GM12878 (cell line): ENCODE measurements at regions not wholly inside any gene's neighbourhood (a gene's known extent, or its start where the extent isn't known, plus 50 kb on each side); places are given as distances from the start of the nearest gene placed in this dataset.
"Not testable (repeated sequence)": the region's sequence is repeated elsewhere in the genome, so short reads cannot be mapped to it uniquely, and the experiment has no call there.

Experiments used
- ATAC-seq: fragments of 200-7000 bp; cut with Tn5 transposase; 3 replicates; pipeline ENCODE4 v1.9.1; 2020; ENCODE audit warnings: mild to moderate bottlenecking, moderate library complexity
- BruUV-seq: library from RNA; stranded (reverse); fragments of 400-500 nt; replicated peaks from 2 replicates; lab custom pipeline; 2021; lab: Mats Ljungman, UMichigan
- CTCF ChIA-PET: fragments of 300-600 bp; sonication (Branson Sonifier 250); formaldehyde crosslinking; extraction: SDS; loops from one replicate; lab custom pipeline; 2021; ENCODE audit warnings: inconsistent platforms; lab: Yijun Ruan, JAX
- POLR2A ChIA-PET: fragments of 350-600 bp; formaldehyde crosslinking; extraction: SDS; loops from one replicate; lab custom pipeline; 2021; ENCODE audit warnings: inconsistent platforms; lab: Charles Lee
- RAD21 ChIA-PET: fragments of 300-600 bp; sonication (Branson Sonifier 250); formaldehyde crosslinking; loops from one replicate; lab custom pipeline; 2023; ENCODE audit warnings: antibody characterized with exemption; ENCODE audit not compliant: unreplicated experiment; lab: Charles Lee
- SMC1A ChIA-PET: fragments of 300-600 bp; sonication (Branson Sonifier 250); formaldehyde crosslinking; loops from one replicate; lab custom pipeline; 2023; ENCODE audit not compliant: unreplicated experiment, uncharacterized antibody; lab: Charles Lee
- DNase-seq: peaks from one replicate; pipeline ENCODE4 v3.0.0-alpha.2; 2011; ENCODE audit warnings: low read depth, low spot score
- FAIRE-seq: peaks from 3 replicates; lab custom pipeline; 2011; peaks lifted over from hg19 to GRCh38; lab: Jason Lieb, UNC
- H2AFZ ChIP-seq: 2 replicates; pipeline ENCODE4 v1.6.0; 2011; ENCODE audit warnings: low read depth, low read length, control low read depth; ENCODE audit not compliant: control insufficient read depth
- H3K27ac ChIP-seq: 2 replicates; pipeline ENCODE4 v1.5.1; 2011; ENCODE audit warnings: control low read depth; ENCODE audit not compliant: control insufficient read depth, insufficient read depth
- H3K27me3 ChIP-seq, 2 experiments: replicated peaks in 1 of 2; 2 replicates each; pipeline versions ENCODE4 v1.6.0 to v1.6.1; 2011; ENCODE audit warnings: low read length in 1 of 2; ENCODE audit not compliant: control insufficient read depth in 2 of 2, insufficient read depth in 2 of 2
- H3K36me3 ChIP-seq, 2 experiments: 2 replicates each; pipeline ENCODE4 v1.5.1; 2011; ENCODE audit warnings: low read length in 1 of 2; ENCODE audit not compliant: control insufficient read depth in 2 of 2, insufficient read depth in 2 of 2
- H3K4me1 ChIP-seq: 2 replicates; pipeline ENCODE4 v1.6.1; 2011; ENCODE audit warnings: mild to moderate bottlenecking, low read length, moderate library complexity, mixed read lengths; ENCODE audit not compliant: control insufficient read depth, insufficient read depth
- H3K4me2 ChIP-seq: 2 replicates; pipeline ENCODE4 v1.6.0; 2011; ENCODE audit warnings: control low read depth; ENCODE audit not compliant: control insufficient read depth, insufficient read depth
- H3K4me3 ChIP-seq: fragments of 200-600 bp; sonication (generic); 2 replicates; pipeline ENCODE4 v1.5.1; 2016
- H3K79me2 ChIP-seq: 2 replicates; pipeline ENCODE4 v1.6.0; 2011; ENCODE audit warnings: low read length; ENCODE audit not compliant: control insufficient read depth, insufficient read depth
- H3K9ac ChIP-seq: 2 replicates; pipeline ENCODE4 v1.8.0; 2011; ENCODE audit warnings: low read length, control low read depth, mixed read lengths; ENCODE audit not compliant: control insufficient read depth, insufficient read depth
- H3K9me3 ChIP-seq: replicated peaks from 3 replicates; pipeline ENCODE4 v1.5.1; 2011; ENCODE audit warnings: mild to moderate bottlenecking, low read length; ENCODE audit not compliant: control insufficient read depth, insufficient read depth
- H4K20me1 ChIP-seq: 2 replicates; pipeline ENCODE4 v1.6.0; 2011; ENCODE audit not compliant: control insufficient read depth, insufficient read depth
- EGR1 ChIP-seq, 2 experiments: IDR thresholded peaks; 1 replicate in 1 of 2; 2 replicates in 1 of 2; pipeline ENCODE4 v1.6.1; 2011 to 2012; ENCODE audit warnings: low read depth in 2 of 2, low read length in 2 of 2, borderline replicate concordance in 1 of 2, mild to moderate bottlenecking in 1 of 2, moderate library complexity in 1 of 2
- HDAC6 ChIP-seq: fragments of 200-600 bp; sonication (generic); IDR thresholded peaks from one replicate; pipeline ENCODE4 v1.8.0; 2017; ENCODE audit warnings: antibody characterized with exemption; ENCODE audit not compliant: unreplicated experiment
- KAT2A ChIP-seq: conservative IDR thresholded peaks from 2 replicates; pipeline ENCODE4 v1.6.1; 2011; ENCODE audit warnings: low read depth, low read length; ENCODE audit not compliant: control insufficient read depth
- TBL1XR1 ChIP-seq: IDR thresholded peaks from 2 replicates; pipeline ENCODE4 v1.6.1; 2012; ENCODE audit warnings: low read depth, low read length, improper control_type of control experiment
- ZZZ3 ChIP-seq: IDR thresholded peaks from 2 replicates; pipeline ENCODE4 v1.6.1; 2011; ENCODE audit warnings: low read depth; ENCODE audit not compliant: control insufficient read depth, insufficient read length
- WGBS: methylation state at CpG from one replicate; pipeline ENCODE4 v1.1.6; 2016; ENCODE audit warnings: low lambda C conversion rate; ENCODE audit not compliant: insufficient replicate concordance, insufficient coverage; ENCODE audit errors: missing lambda C conversion rate; 5-methylcytosine and 5-hydroxymethylcytosine counted together
- in situ Hi-C: fragments of 300-500 bp; cut with MboI; formaldehyde crosslinking; loops from 9 replicates; pipeline ENCODE4 v1.14.3; 2018; ENCODE audit warnings: mixed read lengths
- intact Hi-C: fragments of 100-400 bp; cut with micrococcal nuclease; formaldehyde crosslinking; loops from one replicate; pipeline ENCODE4 v1.14.2; 2022; ENCODE audit not compliant: unreplicated experiment
- TF ChIP-seq, protein P1 (sequence below): fragments of 450-650 bp; IDR thresholded peaks from 2 replicates; pipeline ENCODE4 v1.6.1; 2018; ENCODE audit warnings: borderline replicate concordance, mild to moderate bottlenecking; ENCODE audit not compliant: partially characterized antibody

DNA sequence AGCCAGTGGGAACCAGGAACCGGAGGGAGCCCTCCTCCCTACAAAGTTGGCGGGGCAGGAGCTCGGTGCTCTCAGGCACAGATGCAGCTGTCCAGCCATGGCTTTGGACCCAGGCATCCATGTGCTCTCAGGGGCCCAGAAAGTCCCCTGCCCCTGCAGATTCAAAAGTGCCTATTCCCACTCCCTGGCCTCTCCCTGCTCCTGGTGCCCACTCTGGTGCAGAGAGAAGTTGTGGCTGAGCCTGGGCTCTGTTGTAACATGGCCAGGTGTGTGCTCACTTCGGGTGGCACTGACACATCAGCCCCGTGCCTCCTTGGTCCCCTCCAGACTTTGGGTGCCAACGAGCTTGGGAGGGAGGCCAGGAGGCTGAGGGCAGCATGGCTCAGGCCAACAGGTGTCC is 315.8 kb upstream of the KYNU start (continued):
- TF ChIP-seq, protein P1, sequence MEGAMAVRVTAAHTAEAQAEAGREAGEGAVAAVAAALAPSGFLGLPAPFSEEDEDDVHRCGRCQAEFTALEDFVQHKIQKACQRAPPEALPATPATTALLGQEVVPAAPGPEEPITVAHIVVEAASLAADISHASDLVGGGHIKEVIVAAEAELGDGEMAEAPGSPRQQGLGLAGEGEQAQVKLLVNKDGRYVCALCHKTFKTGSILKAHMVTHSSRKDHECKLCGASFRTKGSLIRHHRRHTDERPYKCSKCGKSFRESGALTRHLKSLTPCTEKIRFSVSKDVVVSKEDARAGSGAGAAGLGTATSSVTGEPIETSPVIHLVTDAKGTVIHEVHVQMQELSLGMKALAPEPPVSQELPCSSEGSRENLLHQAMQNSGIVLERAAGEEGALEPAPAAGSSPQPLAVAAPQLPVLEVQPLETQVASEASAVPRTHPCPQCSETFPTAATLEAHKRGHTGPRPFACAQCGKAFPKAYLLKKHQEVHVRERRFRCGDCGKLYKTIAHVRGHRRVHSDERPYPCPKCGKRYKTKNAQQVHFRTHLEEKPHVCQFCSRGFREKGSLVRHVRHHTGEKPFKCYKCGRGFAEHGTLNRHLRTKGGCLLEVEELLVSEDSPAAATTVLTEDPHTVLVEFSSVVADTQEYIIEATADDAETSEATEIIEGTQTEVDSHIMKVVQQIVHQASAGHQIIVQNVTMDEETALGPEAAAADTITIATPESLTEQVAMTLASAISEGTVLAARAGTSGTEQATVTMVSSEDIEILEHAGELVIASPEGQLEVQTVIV = no peak
- TF ChIP-seq TBL1XR1 (no peak), KAT2A (no peak)

DNA sequence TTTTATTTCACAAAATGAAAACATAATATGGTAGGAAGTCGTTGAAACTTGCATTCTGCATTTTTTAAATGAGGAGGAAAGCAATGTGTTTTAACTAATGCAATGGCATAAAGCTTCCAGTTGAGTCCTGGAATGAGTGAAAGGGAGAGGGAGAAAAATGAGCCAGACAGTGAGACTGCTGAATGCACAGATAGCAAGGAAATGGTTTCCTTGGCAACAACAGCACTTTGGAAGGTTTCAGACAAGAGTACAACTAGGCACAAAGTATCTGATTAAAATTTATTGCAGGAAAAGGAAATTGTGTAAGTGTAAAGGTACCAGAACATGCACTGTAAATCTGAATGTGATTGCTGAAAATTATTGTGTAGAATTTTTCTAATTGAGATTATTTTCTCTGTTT is 320.1 kb upstream of the KYNU start:
- 0% methylated on average over 1 of the region's 1 CpG for WGBS
- BruUV-seq = no TSS peak
- FAIRE-seq (no peak), ATAC-seq (no peak)
- Histone ChIP-seq H3K27ac (no peak overlapping the region), H4K20me1 (no peaks in the 10 kb centered on the region), H3K4me2 (no peak overlapping the region), H3K9me3 (no peaks in the 10 kb centered on the region), H3K4me1 (no peaks in the 10 kb centered on the region), H3K4me3 (no peak overlapping the region), H3K9ac (no peak overlapping the region), H2AFZ (no peak overlapping the region)
- CTCF ChIA-PET = no interaction called here
- RAD21 ChIA-PET = no interaction called here
- intact Hi-C loops (no loop called here), in situ Hi-C loops (no loop called here)
- POLR2A ChIA-PET = no interaction called here
- SMC1A ChIA-PET = no interaction called here
- TF ChIP-seq EGR1 (IDR thresholded peaks at IDR 0.05; ENCODE audit: borderline replicate concordance in 1 of 2, low read depth in 2 of 2, low read length in 2 of 2) (no peak), ZZZ3 (no peak), HDAC6 (no peak)
- TF ChIP-seq, all 136 proteins: peak for 0
- no peaks in the 10 kb centered on the region for H3K27me3 ChIP-seq
- H3K36me3 ChIP-seq = no peaks in the 10 kb centered on the region
- H3K79me2 ChIP-seq = no peaks in the 10 kb centered on the region
- DNase-seq = no peak

DNA sequence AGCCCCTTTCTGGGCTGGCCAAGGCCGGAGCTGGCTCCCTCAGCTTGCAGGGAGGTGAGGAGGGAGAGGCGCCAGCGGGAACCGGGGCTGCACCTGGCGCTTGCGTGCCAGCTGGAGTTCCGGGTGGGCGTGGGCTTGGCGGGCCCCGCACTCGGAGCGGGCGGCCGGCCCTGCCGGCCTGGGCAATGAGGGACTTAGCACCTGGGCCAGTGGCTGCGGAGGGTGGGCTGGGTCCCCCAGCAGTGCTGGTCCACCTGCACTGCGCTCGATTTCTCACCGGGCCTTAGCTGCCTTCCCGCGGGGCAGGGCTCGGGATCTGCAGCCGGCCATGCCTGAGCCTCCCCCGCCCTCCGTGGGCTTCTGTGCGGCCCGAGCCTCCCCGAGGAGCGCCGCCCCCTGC is 331.5 kb upstream of the KYNU start:
- POLR2A ChIA-PET, H3K27me3 ChIP-seq, H3K4me3 ChIP-seq, BruUV-seq, in situ Hi-C loops, H3K27ac ChIP-seq, H3K9me3 ChIP-seq, DNase-seq, H3K4me1 ChIP-seq, H3K79me2 ChIP-seq, ATAC-seq, CTCF ChIA-PET, H2AFZ ChIP-seq, H4K20me1 ChIP-seq, H3K9ac ChIP-seq, RAD21 ChIA-PET, FAIRE-seq, SMC1A ChIA-PET, H3K4me2 ChIP-seq, intact Hi-C loops, H3K36me3 ChIP-seq: not testable (repeated sequence)
- WGBS = 60% methylated on average over 25 of the region's 30 CpGs
